ENCODE measurements at regions not wholly inside any gene's neighbourhood (a gene's known extent, or its start where the extent isn't known, plus 50 kb on each side); places are given as distances from the start of the nearest gene placed in this dataset.

- FAIRE-seq: no peak
These were observed 246.0 kb upstream of the UBE2E3 start for GRCh38 chr2:180734382-180734781.

- FAIRE-seq: no peak
These were observed 247.1 kb upstream of the UBE2E3 start for GRCh38 chr2:180733330-180733729.

- FAIRE-seq: no peak
These were observed 248.1 kb upstream of the UBE2E3 start for GRCh38 chr2:180732337-180732736.

- FAIRE-seq: no peak
These were observed 249.4 kb upstream of the UBE2E3 start for GRCh38 chr2:180730976-180731375.

GRCh38 chr2:180728928-180729559 lies 251.4 kb upstream of the UBE2E3 start:
- FAIRE-seq: no peak

GRCh38 chr2:180723712-180724111 lies 256.7 kb upstream of the UBE2E3 start:
- FAIRE-seq: no peak

GRCh38 chr2:180722551-180723239 lies 257.7 kb upstream of the UBE2E3 start:
- no peak for FAIRE-seq

- FAIRE-seq: no peak
These were observed 259.6 kb upstream of the UBE2E3 start for GRCh38 chr2:180720829-180721228.

- no peak for FAIRE-seq
These were observed 262.8 kb upstream of the UBE2E3 start for GRCh38 chr2:180717588-180717987.

GRCh38 chr2:180716186-180717180 lies 263.9 kb upstream of the UBE2E3 start:
- no peak for FAIRE-seq

- FAIRE-seq: no peak
These were observed 265.4 kb upstream of the UBE2E3 start for GRCh38 chr2:180715044-180715443.

GRCh38 chr2:180709392-180710145 lies 270.8 kb upstream of the UBE2E3 start:
- FAIRE-seq: no peak

- no peak for FAIRE-seq
These were observed 272.6 kb upstream of the UBE2E3 start for GRCh38 chr2:180707884-180708205.

- FAIRE-seq: no peak
These were observed 273.1 kb upstream of the UBE2E3 start for GRCh38 chr2:180707175-180707883.

- FAIRE-seq: no peak
These were observed 273.7 kb upstream of the UBE2E3 start for GRCh38 chr2:180706694-180707093.

- FAIRE-seq: no peak
These were observed 274.9 kb upstream of the UBE2E3 start for GRCh38 chr2:180705551-180705950.

GRCh38 chr2:180705122-180705521 lies 275.3 kb upstream of the UBE2E3 start:
- no peak for FAIRE-seq

- FAIRE-seq: no peak
These were observed 280.6 kb upstream of the UBE2E3 start for GRCh38 chr2:180699657-180700361.

- no peak for FAIRE-seq
These were observed 281.7 kb upstream of the UBE2E3 start for GRCh38 chr2:180698668-180699067.

GRCh38 chr2:180695586-180696401 lies 284.6 kb upstream of the UBE2E3 start:
- no peak for FAIRE-seq

All from G401.6 (cell line).